C4-2B (cell line): ENCODE measurements at regions not wholly inside any gene's neighbourhood (a gene's known extent, or its start where the extent isn't known, plus 50 kb on each side); places are given as distances from the start of the nearest gene placed in this dataset.

ENCODE experiments used
- CTCF ChIP-seq: fragments of 450-650 bp; conservative IDR thresholded peaks from 2 replicates; pipeline ENCODE4 v1.5.1; 2017; ENCODE audit warnings: mild to moderate bottlenecking
- ZFX ChIP-seq: fragments of 450-650 bp; IDR thresholded peaks from 2 replicates; pipeline ENCODE4 v1.6.1; 2017

- TF ChIP-seq CTCF (no peak), ZFX (no peak)
Observed at GRCh38 chr2:126238251-126238650, 417.7 kb upstream of the GYPC start.
